ENCODE measurements at regions not wholly inside any gene's neighbourhood (a gene's known extent, or its start where the extent isn't known, plus 50 kb on each side); places are given as distances from the start of the nearest gene placed in this dataset.
A peak's percentile ranks its signal among the peaks of the same experiment; 100 is the strongest.

DNA sequence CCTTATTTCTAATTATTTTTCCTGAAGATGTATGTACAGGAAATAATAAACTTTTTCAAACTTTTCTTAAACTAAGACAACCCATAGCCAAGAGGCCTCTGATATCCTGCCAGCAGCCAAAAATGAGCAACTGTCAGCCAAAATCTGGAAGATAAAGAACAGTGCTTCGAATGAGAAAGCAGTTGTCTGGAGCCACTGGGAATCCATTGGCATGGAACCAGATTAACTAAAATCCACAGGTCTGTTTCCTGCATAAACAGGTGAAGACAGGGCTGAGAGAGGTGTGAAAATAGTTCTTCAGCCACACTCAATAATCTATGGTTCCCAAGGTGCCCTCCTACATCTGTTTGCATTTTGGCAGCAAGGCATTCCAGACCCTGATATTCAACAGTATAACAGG, 1076.7 kb upstream of the PIK3C3 start:
- Mint-ChIP-seq H3K4me3 (no peak overlapping the region), H3K27me3 (ENCODE audit: insufficient read depth) (no peaks in the 10 kb centered on the region), H3K36me3 (ENCODE audit: low read depth) (no peaks in the 10 kb centered on the region), H3K9me3 (no peaks in the 10 kb centered on the region), H3K4me1 (no peaks in the 10 kb centered on the region), H3K27ac (no peak overlapping the region)
- Histone ChIP-seq H3K36me3 (ENCODE audit: control insufficient read depth, insufficient read depth, low read length) (no peaks in the 10 kb centered on the region), H3K27ac (ENCODE audit: low read depth, low read length) (no peak overlapping the region), H3K9ac (ENCODE audit: extremely low read depth, low read length, poor library complexity, severe bottlenecking) (no peak overlapping the region), H3K4me3 (ENCODE audit: low read length) (no peak overlapping the region), H3K4me1 (ENCODE audit: control insufficient read depth, insufficient read depth, low read length) (no peaks in the 10 kb centered on the region), H3K9me3 (ENCODE audit: control insufficient read depth, low read length) (no peaks in the 10 kb centered on the region), H3K27me3 (ENCODE audit: control insufficient read depth, insufficient read depth, low read length, poor library complexity, severe bottlenecking) (no peaks in the 10 kb centered on the region)
- 80 to 83% methylated on average over 1 of the region's 1 CpG for WGBS, 2 experiments (ENCODE audit: insufficient coverage in 1 of 2, insufficient read length in 1 of 2)
- TF ChIP-seq, protein P1, sequence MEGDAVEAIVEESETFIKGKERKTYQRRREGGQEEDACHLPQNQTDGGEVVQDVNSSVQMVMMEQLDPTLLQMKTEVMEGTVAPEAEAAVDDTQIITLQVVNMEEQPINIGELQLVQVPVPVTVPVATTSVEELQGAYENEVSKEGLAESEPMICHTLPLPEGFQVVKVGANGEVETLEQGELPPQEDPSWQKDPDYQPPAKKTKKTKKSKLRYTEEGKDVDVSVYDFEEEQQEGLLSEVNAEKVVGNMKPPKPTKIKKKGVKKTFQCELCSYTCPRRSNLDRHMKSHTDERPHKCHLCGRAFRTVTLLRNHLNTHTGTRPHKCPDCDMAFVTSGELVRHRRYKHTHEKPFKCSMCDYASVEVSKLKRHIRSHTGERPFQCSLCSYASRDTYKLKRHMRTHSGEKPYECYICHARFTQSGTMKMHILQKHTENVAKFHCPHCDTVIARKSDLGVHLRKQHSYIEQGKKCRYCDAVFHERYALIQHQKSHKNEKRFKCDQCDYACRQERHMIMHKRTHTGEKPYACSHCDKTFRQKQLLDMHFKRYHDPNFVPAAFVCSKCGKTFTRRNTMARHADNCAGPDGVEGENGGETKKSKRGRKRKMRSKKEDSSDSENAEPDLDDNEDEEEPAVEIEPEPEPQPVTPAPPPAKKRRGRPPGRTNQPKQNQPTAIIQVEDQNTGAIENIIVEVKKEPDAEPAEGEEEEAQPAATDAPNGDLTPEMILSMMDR (conservative IDR thresholded peaks at IDR 0.05): no peak
- peak; percentile 52 for DNase-seq

- DNase-seq: no peak
- Mint-ChIP-seq H3K9me3 (no peaks in the 10 kb centered on the region), H3K27ac (no peak overlapping the region), H3K4me1 (no peaks in the 10 kb centered on the region), H3K27me3 (ENCODE audit: insufficient read depth) (no peaks in the 10 kb centered on the region), H3K36me3 (ENCODE audit: low read depth) (no peaks in the 10 kb centered on the region), H3K4me3 (no peak overlapping the region)
- 88 to 100% methylated on average over 4 to 5 of the region's 5 CpGs for WGBS, 2 experiments (ENCODE audit: insufficient coverage in 1 of 2, insufficient read length in 1 of 2)
- Histone ChIP-seq H3K9me3 (ENCODE audit: control insufficient read depth, low read length) (no peaks in the 10 kb centered on the region), H3K27me3 (ENCODE audit: control insufficient read depth, insufficient read depth, low read length, poor library complexity, severe bottlenecking) (no peaks in the 10 kb centered on the region), H3K9ac (ENCODE audit: extremely low read depth, low read length, poor library complexity, severe bottlenecking) (no peak overlapping the region), H3K4me1 (ENCODE audit: control insufficient read depth, insufficient read depth, low read length) (no peaks in the 10 kb centered on the region), H3K36me3 (ENCODE audit: control insufficient read depth, insufficient read depth, low read length) (no peaks in the 10 kb centered on the region), H3K27ac (ENCODE audit: low read depth, low read length) (no peak overlapping the region), H3K4me3 (ENCODE audit: low read length) (no peak overlapping the region)
- TF ChIP-seq, protein P1 (conservative IDR thresholded peaks at IDR 0.05): no peak
Observed at GRCh38 chr18:40877096-40877495, 1077.9 kb upstream of the PIK3C3 start.

GRCh38 chr18:40875101-40875615, 1079.9 kb upstream of the PIK3C3 start:
- Histone ChIP-seq H3K9ac (ENCODE audit: extremely low read depth, low read length, poor library complexity, severe bottlenecking) (no peak overlapping the region), H3K36me3 (ENCODE audit: control insufficient read depth, insufficient read depth, low read length) (no peaks in the 10 kb centered on the region), H3K4me1 (ENCODE audit: control insufficient read depth, insufficient read depth, low read length) (no peaks in the 10 kb centered on the region), H3K27me3 (ENCODE audit: control insufficient read depth, insufficient read depth, low read length, poor library complexity, severe bottlenecking) (no peaks in the 10 kb centered on the region), H3K9me3 (ENCODE audit: control insufficient read depth, low read length) (no peaks in the 10 kb centered on the region), H3K4me3 (ENCODE audit: low read length) (no peak overlapping the region), H3K27ac (ENCODE audit: low read depth, low read length) (no peak overlapping the region)
- TF ChIP-seq, protein P1 (conservative IDR thresholded peaks at IDR 0.05): no peak
- Mint-ChIP-seq H3K4me1 (no peaks in the 10 kb centered on the region), H3K9me3 (no peaks in the 10 kb centered on the region), H3K27me3 (ENCODE audit: insufficient read depth) (no peaks in the 10 kb centered on the region), H3K27ac (no peak overlapping the region), H3K36me3 (ENCODE audit: low read depth) (no peaks in the 10 kb centered on the region), H3K4me3 (no peak overlapping the region)
- DNase-seq: no peak
- WGBS, 2 experiments (ENCODE audit: insufficient coverage in 1 of 2, insufficient read length in 1 of 2): 83 to 92% methylated on average over 2 to 3 of the region's 4 CpGs

All from endodermal cell (in vitro differentiated cells).